D721Med (cell line): ENCODE measurements at regions not wholly inside any gene's neighbourhood (a gene's known extent, or its start where the extent isn't known, plus 50 kb on each side); places are given as distances from the start of the nearest gene placed in this dataset.

Experiments
- DNase-seq: peaks from one replicate; pipeline ENCODE4 v3.0.0; 2011; ENCODE audit warnings: low spot score; ENCODE audit not compliant: insufficient read length
- FAIRE-seq: peaks from 2 replicates; lab custom pipeline; 2011; peaks lifted over from hg19 to GRCh38; lab: Jason Lieb, UNC
- TF ChIP-seq, protein P1 (sequence below): IDR thresholded peaks from 2 replicates; pipeline ENCODE4 v1.5.1; 2012; ENCODE audit warnings: mild to moderate bottlenecking, control low read depth; ENCODE audit not compliant: insufficient read depth; ENCODE audit errors: missing control alignments

DNA sequence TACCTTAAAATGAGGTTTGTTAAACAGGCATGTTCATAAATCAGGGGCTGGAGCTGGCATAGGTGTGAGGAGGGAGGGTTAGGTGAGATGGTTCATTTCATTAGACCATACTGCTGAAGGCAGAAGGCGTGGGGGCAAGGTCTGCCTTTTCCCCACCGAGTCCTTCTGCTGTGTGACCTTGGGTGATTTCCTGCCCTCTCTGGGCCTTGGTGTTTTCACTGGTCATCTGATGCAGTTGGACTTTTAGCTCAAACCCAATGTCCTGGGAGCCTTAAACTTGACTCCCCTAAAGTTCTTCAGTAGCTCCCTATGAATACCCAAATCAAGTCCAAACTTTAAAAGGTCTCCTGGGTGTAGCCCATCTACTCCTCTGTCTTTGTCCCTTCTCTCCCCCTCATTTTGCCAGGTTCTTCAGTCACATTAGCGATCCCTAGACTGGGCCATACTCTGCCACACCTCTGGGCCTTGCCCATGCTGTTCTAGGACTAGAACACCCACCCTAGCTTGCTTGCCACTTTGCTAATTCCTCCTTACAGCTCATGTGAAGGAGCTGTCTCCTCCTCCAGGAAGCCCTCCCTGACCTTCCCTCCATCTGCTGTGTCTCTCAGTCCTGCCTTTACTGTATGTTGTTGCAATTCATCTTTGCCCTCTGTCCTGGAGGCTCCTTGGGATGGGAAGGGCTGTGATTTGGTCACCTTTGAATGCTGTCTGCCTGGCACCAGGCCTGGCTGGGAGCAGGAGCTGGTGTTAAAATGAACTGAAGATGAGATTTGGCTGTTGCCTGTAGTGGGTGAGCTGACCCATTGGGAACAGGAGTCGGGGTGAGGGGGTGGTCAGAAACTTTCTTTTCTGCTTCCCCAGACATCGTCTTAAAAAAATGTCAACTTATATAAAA, 85.4 kb upstream of the HS6ST1 start:
- FAIRE-seq (no peak), DNase-seq (no peak)
- TF ChIP-seq, protein P1, sequence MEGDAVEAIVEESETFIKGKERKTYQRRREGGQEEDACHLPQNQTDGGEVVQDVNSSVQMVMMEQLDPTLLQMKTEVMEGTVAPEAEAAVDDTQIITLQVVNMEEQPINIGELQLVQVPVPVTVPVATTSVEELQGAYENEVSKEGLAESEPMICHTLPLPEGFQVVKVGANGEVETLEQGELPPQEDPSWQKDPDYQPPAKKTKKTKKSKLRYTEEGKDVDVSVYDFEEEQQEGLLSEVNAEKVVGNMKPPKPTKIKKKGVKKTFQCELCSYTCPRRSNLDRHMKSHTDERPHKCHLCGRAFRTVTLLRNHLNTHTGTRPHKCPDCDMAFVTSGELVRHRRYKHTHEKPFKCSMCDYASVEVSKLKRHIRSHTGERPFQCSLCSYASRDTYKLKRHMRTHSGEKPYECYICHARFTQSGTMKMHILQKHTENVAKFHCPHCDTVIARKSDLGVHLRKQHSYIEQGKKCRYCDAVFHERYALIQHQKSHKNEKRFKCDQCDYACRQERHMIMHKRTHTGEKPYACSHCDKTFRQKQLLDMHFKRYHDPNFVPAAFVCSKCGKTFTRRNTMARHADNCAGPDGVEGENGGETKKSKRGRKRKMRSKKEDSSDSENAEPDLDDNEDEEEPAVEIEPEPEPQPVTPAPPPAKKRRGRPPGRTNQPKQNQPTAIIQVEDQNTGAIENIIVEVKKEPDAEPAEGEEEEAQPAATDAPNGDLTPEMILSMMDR = no peak

DNA sequence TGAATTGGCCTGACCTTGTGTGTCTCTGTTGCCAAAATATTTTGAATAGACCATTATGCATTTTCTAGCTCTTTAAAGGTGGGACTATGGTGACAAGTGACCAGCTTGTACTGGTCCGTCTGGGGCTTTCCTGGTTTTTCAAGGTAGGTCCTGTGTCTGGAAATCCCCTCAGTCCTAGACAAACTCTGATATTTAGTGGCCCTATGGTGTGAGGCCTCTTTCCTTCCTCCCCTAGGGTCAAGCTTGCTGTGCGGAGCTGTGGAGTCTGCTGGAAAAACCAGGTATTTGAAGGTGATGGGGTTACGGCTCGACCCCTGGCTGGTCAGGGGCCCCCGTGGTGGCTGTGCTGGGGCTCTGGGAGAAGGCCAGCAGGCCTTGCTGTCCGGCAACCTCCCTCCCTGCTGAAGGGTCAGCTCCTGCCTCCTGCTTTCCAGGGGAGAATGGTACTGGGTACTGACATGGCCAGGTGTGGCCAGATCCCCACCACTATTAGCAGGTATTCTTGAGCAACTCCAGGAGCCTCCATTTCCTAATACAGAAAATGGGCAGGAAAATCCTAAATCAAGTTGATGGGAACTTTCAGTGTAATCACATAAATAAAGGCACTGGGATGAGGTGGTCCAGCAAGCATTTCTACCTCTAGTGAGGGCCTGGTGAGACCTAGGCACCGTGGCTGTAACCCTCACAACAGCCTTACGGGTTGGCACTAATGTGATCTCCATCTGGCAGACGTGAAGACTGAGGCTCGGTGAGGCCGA, 86.2 kb upstream of the HS6ST1 start:
- TF ChIP-seq, protein P1 = no peak
- no peak for FAIRE-seq
- no peak for DNase-seq

DNA sequence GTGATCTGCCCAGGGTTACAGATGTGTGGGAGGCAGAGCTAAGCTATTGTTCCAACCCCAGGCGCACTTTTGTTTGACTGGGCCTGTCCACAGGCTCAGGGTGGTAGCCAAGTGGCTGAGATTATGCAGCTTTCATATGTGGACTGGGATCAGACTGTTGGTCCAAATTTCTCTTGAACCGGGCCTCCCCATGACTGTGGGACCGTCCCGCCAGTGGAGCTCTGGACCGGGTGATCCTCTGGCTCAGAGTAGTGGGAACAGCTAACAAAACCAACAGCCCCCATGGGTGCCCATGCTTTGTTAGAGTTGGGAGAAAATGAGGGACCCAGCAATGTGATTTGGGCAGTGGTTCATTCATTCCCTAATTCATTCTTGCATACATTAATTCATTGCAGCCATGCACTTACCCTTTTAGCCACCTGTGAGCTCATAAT, 86.8 kb upstream of the HS6ST1 start:
- FAIRE-seq = no peak
- TF ChIP-seq, protein P1 = no peak
- DNase-seq = no peak

DNA sequence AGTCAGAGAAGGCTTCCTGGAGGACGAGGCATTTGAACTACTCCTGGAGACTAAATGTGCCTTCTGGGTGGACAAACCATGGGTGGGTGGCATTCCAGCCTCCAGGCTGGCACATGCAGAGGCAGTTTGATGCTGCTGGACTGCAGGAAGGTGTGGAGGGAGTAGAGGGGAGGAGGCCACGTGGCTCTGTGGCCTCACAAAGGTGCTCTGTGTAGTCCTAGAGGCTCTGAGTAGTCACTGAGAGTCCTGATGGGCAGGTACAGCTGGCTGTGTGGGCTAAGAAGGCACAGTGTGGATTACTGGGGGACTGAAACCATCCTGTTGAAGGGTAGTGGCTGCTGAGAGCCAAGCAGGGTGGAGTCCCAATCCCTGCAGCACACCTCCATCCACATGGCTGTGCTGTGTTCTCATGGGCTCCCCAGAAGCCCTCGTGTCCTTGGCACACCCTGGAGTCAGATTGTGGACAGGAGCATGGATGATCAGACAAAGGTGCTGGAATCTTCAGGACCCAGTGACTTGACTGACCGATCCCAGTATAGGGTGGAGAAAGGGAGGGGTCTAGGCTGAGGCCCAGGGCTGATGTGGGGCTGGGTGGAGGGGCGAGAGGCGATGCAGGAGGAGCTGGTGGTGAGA, 87.4 kb upstream of the HS6ST1 start:
- FAIRE-seq = no peak
- TF ChIP-seq, protein P1 = no peak
- DNase-seq = no peak

DNA sequence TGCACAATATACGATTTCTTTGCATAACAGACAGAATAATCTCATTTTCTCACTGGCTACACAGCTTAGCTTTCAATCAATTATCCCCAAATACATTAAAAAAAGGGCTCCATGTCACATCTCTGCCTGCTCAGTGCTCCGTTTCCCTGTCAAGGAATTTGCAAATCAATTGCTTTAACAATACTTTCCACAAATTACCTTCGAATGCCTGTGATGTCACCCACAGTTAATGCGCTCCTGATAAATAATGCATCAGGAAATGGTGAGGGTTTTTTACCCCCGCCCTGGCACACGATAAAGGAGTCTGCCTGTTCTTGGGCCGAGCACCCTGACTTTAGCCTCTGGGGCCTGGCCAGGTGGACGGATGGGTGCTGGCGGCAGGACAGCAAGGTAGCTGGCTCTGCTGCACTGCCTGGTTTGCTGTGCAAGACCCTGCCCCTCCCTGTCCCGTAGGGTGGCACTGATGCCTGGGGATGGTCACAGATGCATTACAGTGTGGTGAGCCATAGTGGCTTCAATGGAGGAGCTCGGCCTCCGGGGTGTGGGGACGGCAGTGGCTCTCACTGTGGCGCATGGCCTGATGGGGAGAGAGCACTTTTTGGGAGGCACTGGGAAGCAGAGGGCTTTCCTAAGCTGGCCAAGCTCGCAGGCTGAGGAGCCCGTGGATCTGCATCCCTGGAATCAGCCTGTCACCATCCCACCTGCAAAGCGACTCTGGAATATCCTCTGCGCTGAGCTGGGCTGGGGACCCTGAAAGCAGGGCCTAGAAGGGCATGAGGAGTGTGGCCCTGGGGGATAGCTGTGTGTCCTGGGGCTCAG, 88.3 kb upstream of the HS6ST1 start:
- FAIRE-seq = no peak
- TF ChIP-seq, protein P1 = no peak

More for the DNA sequence above, 88.3 kb upstream of the HS6ST1 start:
- no peak for DNase-seq
